ENCODE measurements at regions not wholly inside any gene's neighbourhood (a gene's known extent, or its start where the extent isn't known, plus 50 kb on each side); places are given as distances from the start of the nearest gene placed in this dataset.
"Not testable (repeated sequence)": the region's sequence is repeated elsewhere in the genome, so short reads cannot be mapped to it uniquely, and the experiment has no call there.

DNA sequence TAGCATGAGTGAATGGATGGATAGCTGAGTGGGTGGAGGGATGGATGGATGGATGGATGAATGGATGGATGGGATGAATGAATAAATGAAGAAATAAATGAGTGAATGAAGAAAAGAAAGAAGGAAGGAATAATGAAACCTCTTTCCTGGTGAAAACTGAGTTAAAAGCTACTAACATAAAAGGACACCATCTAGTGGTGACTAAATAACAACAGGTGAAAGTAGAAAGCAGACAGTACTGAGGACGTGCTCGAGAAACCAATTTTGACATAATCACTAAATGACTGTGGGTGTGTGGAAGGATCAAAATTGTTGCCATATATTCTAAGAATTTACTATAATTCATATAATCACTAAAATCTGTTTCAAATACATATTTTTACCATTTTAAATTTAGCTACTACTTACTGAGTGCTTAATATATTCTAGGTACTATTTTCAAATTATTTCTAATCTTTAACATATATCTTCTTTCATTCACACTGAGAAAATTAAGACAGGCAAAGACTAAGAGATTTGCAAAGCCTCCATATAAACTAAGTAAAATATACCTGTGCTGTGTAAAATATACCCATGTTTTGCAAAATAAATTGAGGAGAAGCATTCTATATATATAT is 522.9 kb downstream of the LRRIQ3 start:
- no peak overlapping the region for H3K27ac ChIP-seq (ENCODE audit: low read length)
- no CpG with 5 or more reads among the region's 2 CpGs for WGBS (ENCODE audit: insufficient coverage)
- no peaks in the 10 kb centered on the region for H3K9me3 ChIP-seq (replicated peaks; ENCODE audit: control insufficient read depth, low read depth, low read length)
- no peaks in the 10 kb centered on the region for H3K36me3 ChIP-seq (ENCODE audit: control insufficient read depth, insufficient read depth, low read length)
- H3K27me3 ChIP-seq (ENCODE audit: control insufficient read depth, insufficient read depth, low read length): no peaks in the 10 kb centered on the region
- peak; percentile 34 for DNase-seq
- H3K4me1 ChIP-seq (ENCODE audit: control insufficient read depth, insufficient read depth, low read length): no peaks in the 10 kb centered on the region
- no peak overlapping the region for H3K4me3 ChIP-seq (ENCODE audit: low read length)

DNA sequence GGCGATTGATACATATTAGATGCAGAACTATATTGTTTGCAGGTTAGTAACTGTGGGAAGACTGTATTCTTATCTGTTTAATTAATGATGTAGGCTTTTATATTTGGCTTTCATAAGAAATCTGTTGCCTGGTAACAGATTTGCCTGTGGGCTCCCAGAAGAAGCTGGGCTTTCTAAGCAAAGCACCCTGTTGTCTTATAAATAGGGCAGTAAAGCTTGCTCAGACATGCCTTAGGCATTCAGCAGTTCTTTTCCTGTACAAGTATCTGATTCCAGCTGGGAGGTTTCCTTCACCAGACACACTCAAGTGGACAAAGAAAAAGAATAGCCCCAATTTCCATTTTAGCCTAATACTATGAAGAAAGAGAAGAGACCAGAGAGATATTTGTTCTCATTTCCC is 524.0 kb downstream of the LRRIQ3 start:
- DNase-seq: peak; percentile 15
- no peaks in the 10 kb centered on the region for H3K4me1 ChIP-seq (ENCODE audit: control insufficient read depth, insufficient read depth, low read length)
- no peak overlapping the region for H3K4me3 ChIP-seq (ENCODE audit: low read length)
- WGBS (ENCODE audit: insufficient coverage): no CpG with 5 or more reads among the region's 1 CpG
- H3K27me3 ChIP-seq (ENCODE audit: control insufficient read depth, insufficient read depth, low read length): no peaks in the 10 kb centered on the region
- H3K27ac ChIP-seq (ENCODE audit: low read length): no peak overlapping the region
- no peaks in the 10 kb centered on the region for H3K9me3 ChIP-seq (replicated peaks; ENCODE audit: control insufficient read depth, low read depth, low read length)
- no peaks in the 10 kb centered on the region for H3K36me3 ChIP-seq (ENCODE audit: control insufficient read depth, insufficient read depth, low read length)

DNA sequence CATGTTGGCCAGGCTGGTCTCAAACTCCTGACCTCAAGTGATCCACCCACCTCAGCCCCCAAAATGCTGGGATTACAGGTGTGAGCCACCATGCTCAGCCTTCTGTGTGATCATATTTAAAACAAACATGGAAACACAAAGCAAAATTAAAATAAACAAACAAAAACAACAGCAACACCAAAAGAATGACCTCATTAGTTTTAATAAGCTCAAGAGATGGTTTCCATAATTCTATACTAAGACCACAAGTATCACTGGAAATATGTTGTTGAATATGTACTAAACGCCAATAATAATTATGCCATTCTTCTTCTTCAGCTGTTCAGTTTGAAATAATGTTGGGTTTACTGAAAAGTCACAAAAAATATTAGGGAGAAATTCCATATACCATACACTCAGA is 526.4 kb downstream of the LRRIQ3 start:
- H3K4me1 ChIP-seq (ENCODE audit: control insufficient read depth, insufficient read depth, low read length): no peaks in the 10 kb centered on the region
- WGBS (ENCODE audit: insufficient coverage): no CpG with 5 or more reads among the region's 1 CpG
- DNase-seq: no peak

DNA sequence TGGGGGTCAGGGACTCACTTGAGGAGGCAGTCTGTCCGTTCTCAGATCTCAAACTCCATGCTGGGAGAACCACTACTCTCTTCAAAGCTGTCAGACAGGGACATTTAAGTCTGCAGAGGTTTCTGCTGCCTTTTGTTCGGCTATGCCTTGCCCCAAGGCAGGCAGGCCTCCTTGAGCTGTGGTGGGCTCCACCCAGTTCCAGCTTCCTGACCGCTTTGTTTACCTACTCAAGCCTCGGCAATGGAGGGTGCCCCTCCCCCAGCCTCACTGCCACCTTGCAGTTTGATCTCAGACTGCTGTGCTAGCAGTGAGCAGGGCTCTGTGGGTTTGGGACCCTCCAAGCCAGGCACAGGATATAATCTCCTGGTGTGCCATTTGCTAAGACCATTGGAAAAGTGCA is 530.0 kb downstream of the LRRIQ3 start:
- not testable (repeated sequence) for H3K27me3 ChIP-seq (ENCODE audit: control insufficient read depth, insufficient read depth, low read length); H3K27ac ChIP-seq (ENCODE audit: low read length); H3K9me3 ChIP-seq (replicated peaks; ENCODE audit: control insufficient read depth, low read depth, low read length); DNase-seq; H3K4me3 ChIP-seq (ENCODE audit: low read length); H3K36me3 ChIP-seq (ENCODE audit: control insufficient read depth, insufficient read depth, low read length); H3K4me1 ChIP-seq (ENCODE audit: control insufficient read depth, insufficient read depth, low read length)
- 71% methylated on average over 1 of the region's 4 CpGs for WGBS (ENCODE audit: insufficient coverage)

More for the DNA sequence above, 526.4 kb downstream of the LRRIQ3 start:
- no peak overlapping the region for H3K27ac ChIP-seq (ENCODE audit: low read length)
- no peaks in the 10 kb centered on the region for H3K27me3 ChIP-seq (ENCODE audit: control insufficient read depth, insufficient read depth, low read length)
- no peaks in the 10 kb centered on the region for H3K36me3 ChIP-seq (ENCODE audit: control insufficient read depth, insufficient read depth, low read length)
- no peak overlapping the region for H3K4me3 ChIP-seq (ENCODE audit: low read length)
- no peaks in the 10 kb centered on the region for H3K9me3 ChIP-seq (replicated peaks; ENCODE audit: control insufficient read depth, low read depth, low read length)

- H3K4me1 ChIP-seq (ENCODE audit: control insufficient read depth, insufficient read depth, low read length): no peaks in the 10 kb centered on the region
- H3K36me3 ChIP-seq (ENCODE audit: control insufficient read depth, insufficient read depth, low read length): no peaks in the 10 kb centered on the region
Observed at GRCh38 chr1:73662526-73662925, 535.5 kb downstream of the LRRIQ3 start.

DNA sequence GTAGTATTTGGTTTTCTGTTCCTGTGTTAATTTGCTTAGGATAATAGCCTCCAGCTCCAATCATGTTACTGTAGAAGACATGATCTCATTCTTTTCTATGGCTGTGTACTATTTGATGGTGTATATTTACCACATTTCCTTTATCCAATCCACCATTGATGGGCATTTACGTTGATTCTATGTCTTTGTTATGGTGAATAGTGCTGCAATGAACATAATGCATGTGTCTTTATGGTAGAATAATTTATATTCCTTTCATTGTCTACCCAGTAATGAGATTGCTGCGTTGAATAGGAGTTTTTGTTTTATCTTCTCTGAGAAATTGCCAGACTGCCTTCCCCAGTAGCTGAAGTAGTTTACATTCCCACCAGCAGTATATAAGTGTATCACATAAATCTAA is 538.8 kb downstream of the LRRIQ3 start:
- Histone ChIP-seq H3K27me3 (ENCODE audit: control insufficient read depth, insufficient read depth, low read length) (no peaks in the 10 kb centered on the region), H3K27ac (ENCODE audit: low read length) (no peak overlapping the region), H3K36me3 (ENCODE audit: control insufficient read depth, insufficient read depth, low read length) (no peaks in the 10 kb centered on the region), H3K4me3 (ENCODE audit: low read length) (no peak overlapping the region), H3K4me1 (ENCODE audit: control insufficient read depth, insufficient read depth, low read length) (no peaks in the 10 kb centered on the region), H3K9me3 (replicated peaks; ENCODE audit: control insufficient read depth, low read depth, low read length) (peaks cover 2% of the 10 kb centered on the region)
- whole genome bisulfite sequencing (ENCODE audit: insufficient coverage): no CpG with 5 or more reads among the region's 2 CpGs
- DNase-seq: no peak

More at GRCh38 chr1:73662526-73662925, 535.5 kb downstream of the LRRIQ3 start:
- DNase-seq: no peak
- Histone ChIP-seq H3K4me3 (ENCODE audit: low read length) (no peak overlapping the region), H3K27ac (ENCODE audit: low read length) (no peak overlapping the region), H3K27me3 (ENCODE audit: control insufficient read depth, insufficient read depth, low read length) (no peaks in the 10 kb centered on the region), H3K9me3 (replicated peaks; ENCODE audit: control insufficient read depth, low read depth, low read length) (peaks cover 2% of the 10 kb centered on the region)
- no CpG with 5 or more reads among the region's 2 CpGs for WGBS (ENCODE audit: insufficient coverage)

GRCh38 chr1:73654714-73655113 is 543.3 kb downstream of the LRRIQ3 start:
- H3K4me1 ChIP-seq (ENCODE audit: control insufficient read depth, insufficient read depth, low read length): no peaks in the 10 kb centered on the region
- no peaks in the 10 kb centered on the region for H3K9me3 ChIP-seq (replicated peaks; ENCODE audit: control insufficient read depth, low read depth, low read length)
- H3K27me3 ChIP-seq (ENCODE audit: control insufficient read depth, insufficient read depth, low read length): no peaks in the 10 kb centered on the region
- DNase-seq: no peak
- no peak overlapping the region for H3K4me3 ChIP-seq (ENCODE audit: low read length)
- H3K27ac ChIP-seq (ENCODE audit: low read length): no peak overlapping the region
- no peaks in the 10 kb centered on the region for H3K36me3 ChIP-seq (ENCODE audit: control insufficient read depth, insufficient read depth, low read length)

- Histone ChIP-seq H3K4me1 (ENCODE audit: control insufficient read depth, insufficient read depth, low read length) (no peaks in the 10 kb centered on the region), H3K27ac (ENCODE audit: low read length) (no peak overlapping the region), H3K36me3 (ENCODE audit: control insufficient read depth, insufficient read depth, low read length) (no peaks in the 10 kb centered on the region), H3K9me3 (replicated peaks; ENCODE audit: control insufficient read depth, low read depth, low read length) (no peaks in the 10 kb centered on the region), H3K27me3 (ENCODE audit: control insufficient read depth, insufficient read depth, low read length) (no peaks in the 10 kb centered on the region), H3K4me3 (ENCODE audit: low read length) (no peak overlapping the region)
- DNase-seq: no peak
Observed at GRCh38 chr1:73644198-73644597, 553.8 kb downstream of the LRRIQ3 start.

GRCh38 chr1:73639494-73639893 is 558.5 kb downstream of the LRRIQ3 start:
- WGBS (ENCODE audit: insufficient coverage): no CpG with 5 or more reads among the region's 5 CpGs
- Histone ChIP-seq H3K36me3 (ENCODE audit: control insufficient read depth, insufficient read depth, low read length) (no peaks in the 10 kb centered on the region), H3K9me3 (replicated peaks; ENCODE audit: control insufficient read depth, low read depth, low read length) (no peaks in the 10 kb centered on the region), H3K4me1 (ENCODE audit: control insufficient read depth, insufficient read depth, low read length) (no peaks in the 10 kb centered on the region), H3K27me3 (ENCODE audit: control insufficient read depth, insufficient read depth, low read length) (no peaks in the 10 kb centered on the region), H3K4me3 (ENCODE audit: low read length) (no peak overlapping the region), H3K27ac (ENCODE audit: low read length) (no peak overlapping the region)
- DNase-seq: no peak

- no peaks in the 10 kb centered on the region for H3K9me3 ChIP-seq (replicated peaks; ENCODE audit: control insufficient read depth, low read depth, low read length)
- H3K4me1 ChIP-seq (ENCODE audit: control insufficient read depth, insufficient read depth, low read length): no peaks in the 10 kb centered on the region
- no peaks in the 10 kb centered on the region for H3K36me3 ChIP-seq (ENCODE audit: control insufficient read depth, insufficient read depth, low read length)
- H3K4me3 ChIP-seq (ENCODE audit: low read length): no peak overlapping the region
- no peaks in the 10 kb centered on the region for H3K27me3 ChIP-seq (ENCODE audit: control insufficient read depth, insufficient read depth, low read length)
- WGBS (ENCODE audit: insufficient coverage): 50% methylated on average over 2 of the region's 2 CpGs
- H3K27ac ChIP-seq (ENCODE audit: low read length): no peak overlapping the region
- peak; percentile 22 for DNase-seq
Observed at GRCh38 chr1:73637264-73637663, 560.7 kb downstream of the LRRIQ3 start.

GRCh38 chr1:73635021-73635420 is 563.0 kb downstream of the LRRIQ3 start:
- Histone ChIP-seq H3K4me1 (ENCODE audit: control insufficient read depth, insufficient read depth, low read length) (no peaks in the 10 kb centered on the region), H3K27ac (ENCODE audit: low read length) (no peak overlapping the region), H3K9me3 (replicated peaks; ENCODE audit: control insufficient read depth, low read depth, low read length) (no peaks in the 10 kb centered on the region), H3K4me3 (ENCODE audit: low read length) (no peak overlapping the region), H3K27me3 (ENCODE audit: control insufficient read depth, insufficient read depth, low read length) (no peaks in the 10 kb centered on the region), H3K36me3 (ENCODE audit: control insufficient read depth, insufficient read depth, low read length) (no peaks in the 10 kb centered on the region)
- WGBS (ENCODE audit: insufficient coverage): no CpG with 5 or more reads among the region's 3 CpGs
- DNase-seq: no peak
